ENCODE measurements at regions not wholly inside any gene's neighbourhood (a gene's known extent, or its start where the extent isn't known, plus 50 kb on each side); places are given as distances from the start of the nearest gene placed in this dataset.
"Not testable (repeated sequence)": the region's sequence is repeated elsewhere in the genome, so short reads cannot be mapped to it uniquely, and the experiment has no call there.

DNA sequence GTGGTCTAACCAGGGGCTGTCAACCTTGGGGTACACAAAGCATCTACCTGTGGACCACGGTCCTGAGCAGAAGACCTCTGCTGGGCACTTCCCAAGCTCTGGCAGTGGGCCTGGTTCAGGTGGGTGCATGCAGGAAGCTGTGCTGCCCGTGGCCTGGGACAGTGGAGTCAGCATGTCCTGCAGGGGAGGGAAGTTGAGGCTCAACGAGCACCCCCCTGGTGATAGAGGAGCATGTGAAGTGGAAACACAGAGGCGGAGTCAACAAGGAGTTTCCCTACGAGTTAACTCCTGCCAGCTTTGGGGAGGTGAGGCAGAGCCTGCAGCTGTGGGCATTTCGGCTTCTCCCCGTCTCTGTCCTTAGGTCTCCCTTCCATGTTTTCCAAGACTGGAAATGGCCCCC lies 67.5 kb upstream of the IRX2 start:
- TF ChIP-seq EP300 (IDR thresholded peaks at IDR 0.05; ENCODE audit: low read depth) (no peak), POLR2AphosphoS5 (IDR thresholded peaks at IDR 0.05) (no peak), POLR2A (IDR thresholded peaks at IDR 0.05) (no peak)
- TF ChIP-seq, protein P1, sequence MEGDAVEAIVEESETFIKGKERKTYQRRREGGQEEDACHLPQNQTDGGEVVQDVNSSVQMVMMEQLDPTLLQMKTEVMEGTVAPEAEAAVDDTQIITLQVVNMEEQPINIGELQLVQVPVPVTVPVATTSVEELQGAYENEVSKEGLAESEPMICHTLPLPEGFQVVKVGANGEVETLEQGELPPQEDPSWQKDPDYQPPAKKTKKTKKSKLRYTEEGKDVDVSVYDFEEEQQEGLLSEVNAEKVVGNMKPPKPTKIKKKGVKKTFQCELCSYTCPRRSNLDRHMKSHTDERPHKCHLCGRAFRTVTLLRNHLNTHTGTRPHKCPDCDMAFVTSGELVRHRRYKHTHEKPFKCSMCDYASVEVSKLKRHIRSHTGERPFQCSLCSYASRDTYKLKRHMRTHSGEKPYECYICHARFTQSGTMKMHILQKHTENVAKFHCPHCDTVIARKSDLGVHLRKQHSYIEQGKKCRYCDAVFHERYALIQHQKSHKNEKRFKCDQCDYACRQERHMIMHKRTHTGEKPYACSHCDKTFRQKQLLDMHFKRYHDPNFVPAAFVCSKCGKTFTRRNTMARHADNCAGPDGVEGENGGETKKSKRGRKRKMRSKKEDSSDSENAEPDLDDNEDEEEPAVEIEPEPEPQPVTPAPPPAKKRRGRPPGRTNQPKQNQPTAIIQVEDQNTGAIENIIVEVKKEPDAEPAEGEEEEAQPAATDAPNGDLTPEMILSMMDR (IDR thresholded peaks at IDR 0.05) = no peak
- no peaks in the 10 kb centered on the region for H3K36me3 ChIP-seq
- intact Hi-C loops (cut with DNase I; ENCODE audit: low total_unique reads) (no loop called here), in situ Hi-C loops (cut with MboI; ENCODE audit: low pct_ligation_motif_present in 1 of 4, low pct_unique_long_range_greater_than_20kb in 1 of 4, low sequenced_read_pairs in 3 of 4) (no loop called here)
- H3K4me1 ChIP-seq = no peaks in the 10 kb centered on the region
- H3K27ac ChIP-seq = no peak overlapping the region
- H3K4me3 ChIP-seq = no peak overlapping the region
- no peak for DNase-seq
- H3K9me3 ChIP-seq = no peaks in the 10 kb centered on the region
- WGBS, 2 donors (ENCODE audit: low coverage in 1 of 2) = 68% methylated on average over 7 of the region's 7 CpGs; no CpG with 5 or more reads in 1 of the 2 donors
- H3K27me3 ChIP-seq = no peaks in the 10 kb centered on the region

DNA sequence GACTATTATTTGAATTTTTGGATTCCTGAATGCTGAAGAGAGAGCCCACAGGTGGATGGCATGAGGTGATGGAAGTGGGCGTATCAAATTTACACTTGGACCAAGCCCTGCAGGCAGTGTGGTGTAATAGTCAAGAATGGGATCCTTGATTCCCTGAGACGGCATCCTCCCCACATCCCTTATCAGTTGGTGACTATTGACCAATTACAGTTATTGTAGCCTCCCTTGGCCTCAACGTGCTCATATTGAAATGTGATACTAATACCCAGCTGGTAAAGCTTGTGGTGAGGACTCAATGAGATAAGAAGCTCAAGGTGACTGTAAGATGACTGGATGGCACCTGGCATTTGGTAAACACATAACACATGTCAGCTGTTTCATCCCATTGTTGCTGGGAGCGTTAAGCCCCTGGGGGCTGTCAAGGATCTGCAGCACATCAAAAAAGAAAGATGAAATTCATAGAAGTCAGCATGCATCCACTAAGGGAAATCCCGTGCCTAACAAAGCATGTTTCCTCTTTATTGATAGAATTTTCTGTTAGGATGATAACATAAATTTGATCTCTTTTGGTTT lies 65.6 kb upstream of the IRX2 start:
- Histone ChIP-seq H3K27me3 (no peaks in the 10 kb centered on the region), H3K27ac (no peak overlapping the region), H3K36me3 (no peaks in the 10 kb centered on the region), H3K4me3 (no peak overlapping the region), H3K9me3 (no peaks in the 10 kb centered on the region), H3K4me1 (no peaks in the 10 kb centered on the region)
- intact Hi-C loops (cut with DNase I; ENCODE audit: low total_unique reads) = no loop called here
- TF ChIP-seq POLR2AphosphoS5 (IDR thresholded peaks at IDR 0.05) (no peak), EP300 (IDR thresholded peaks at IDR 0.05; ENCODE audit: low read depth) (no peak), POLR2A (IDR thresholded peaks at IDR 0.05) (no peak)
- TF ChIP-seq, protein P1 (IDR thresholded peaks at IDR 0.05) = no peak
- WGBS, 2 donors (ENCODE audit: low coverage in 1 of 2) = 64 to 71% methylated on average over 3 to 5 of the region's 5 CpGs
- in situ Hi-C loops (cut with MboI; ENCODE audit: low pct_ligation_motif_present in 1 of 4, low pct_unique_long_range_greater_than_20kb in 1 of 4, low sequenced_read_pairs in 3 of 4) = no loop called here
- no peak for DNase-seq

DNA sequence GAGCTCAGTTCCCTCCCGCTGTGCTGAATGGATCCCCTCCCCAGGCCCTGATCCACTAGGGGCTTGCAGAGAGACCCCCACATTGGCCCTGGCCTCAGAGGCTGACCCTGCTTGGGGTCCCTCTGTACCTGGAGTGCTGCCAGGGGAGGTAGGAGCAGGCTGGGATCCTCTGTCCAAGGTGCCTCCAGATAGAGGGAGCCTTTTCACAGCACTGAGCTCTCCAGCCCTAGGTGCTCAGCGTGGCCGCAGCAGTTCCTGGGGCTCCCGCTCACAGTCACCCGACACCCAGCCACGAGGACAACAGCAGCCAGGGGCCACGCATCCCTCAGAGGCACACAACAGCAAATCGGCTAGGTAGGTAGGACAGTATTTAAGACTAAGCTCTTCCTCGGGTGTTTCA lies 62.2 kb upstream of the IRX2 start:
- Histone ChIP-seq H3K27me3 (no peaks in the 10 kb centered on the region), H3K36me3 (no peaks in the 10 kb centered on the region), H3K27ac (no peak overlapping the region), H3K4me1 (no peaks in the 10 kb centered on the region), H3K4me3 (no peak overlapping the region), H3K9me3 (no peaks in the 10 kb centered on the region)
- TF ChIP-seq EP300 (IDR thresholded peaks at IDR 0.05; ENCODE audit: low read depth) (no peak), POLR2AphosphoS5 (IDR thresholded peaks at IDR 0.05) (no peak), POLR2A (IDR thresholded peaks at IDR 0.05) (no peak)
- TF ChIP-seq, protein P1 (IDR thresholded peaks at IDR 0.05) = no peak
- 56% methylated on average over 9 of the region's 9 CpGs; no CpG with 5 or more reads in 1 of the 2 donors for WGBS, 2 donors (ENCODE audit: low coverage in 1 of 2)
- in situ Hi-C loops (cut with MboI; ENCODE audit: low pct_ligation_motif_present in 1 of 4, low pct_unique_long_range_greater_than_20kb in 1 of 4, low sequenced_read_pairs in 3 of 4) = no loop called here
- DNase-seq = no peak
- intact Hi-C loops (cut with DNase I; ENCODE audit: low total_unique reads) = no loop called here

DNA sequence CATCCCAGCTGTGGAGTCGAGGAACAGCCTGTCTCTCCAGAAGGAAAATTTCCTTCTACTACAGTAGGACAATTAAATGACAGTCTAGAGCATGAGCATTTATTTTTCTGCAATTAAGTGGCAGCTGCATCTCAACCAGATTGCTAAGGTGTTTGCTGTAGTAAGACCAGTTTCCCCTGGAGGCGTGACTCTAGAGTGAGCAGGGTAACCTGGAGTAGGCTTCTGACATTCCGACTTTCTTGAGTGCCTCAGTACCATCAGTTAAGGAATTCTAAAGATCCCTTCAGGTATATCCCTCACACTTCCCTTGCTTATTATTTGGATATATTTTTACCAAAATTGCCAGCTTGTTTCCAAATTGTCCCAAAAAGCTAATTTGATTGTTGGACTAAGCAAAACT lies 59.2 kb upstream of the IRX2 start:
- in situ Hi-C loops (cut with MboI; ENCODE audit: low pct_ligation_motif_present in 1 of 4, low pct_unique_long_range_greater_than_20kb in 1 of 4, low sequenced_read_pairs in 3 of 4) = no loop called here
- intact Hi-C loops (cut with DNase I; ENCODE audit: low total_unique reads) = no loop called here
- WGBS, 2 donors (ENCODE audit: low coverage in 1 of 2) = 80 to 81% methylated on average over 1 to 3 of the region's 3 CpGs

DNA sequence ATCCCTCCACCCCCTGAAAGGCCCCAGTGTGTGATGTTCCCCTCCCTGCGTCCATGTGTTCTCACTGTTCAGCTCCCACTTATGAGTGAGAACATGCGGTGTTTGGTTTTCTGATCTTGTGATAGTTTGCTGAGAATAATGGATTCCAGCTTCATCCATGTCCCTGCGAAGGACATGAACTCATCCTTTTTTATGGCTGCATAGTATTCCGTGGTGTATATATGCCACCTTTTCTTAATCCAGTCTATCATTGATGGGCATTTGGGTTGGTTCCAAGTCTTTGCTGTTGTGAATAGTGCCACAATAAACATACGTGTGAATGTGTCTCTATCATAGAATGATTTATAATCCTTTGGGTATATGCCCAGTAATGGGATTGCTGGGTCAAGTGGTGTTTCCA lies 55.8 kb upstream of the IRX2 start:
- intact Hi-C loops (cut with DNase I; ENCODE audit: low total_unique reads); H3K27me3 ChIP-seq; H3K4me1 ChIP-seq; H3K4me3 ChIP-seq; H3K9me3 ChIP-seq; in situ Hi-C loops (cut with MboI; ENCODE audit: low pct_ligation_motif_present in 1 of 4, low pct_unique_long_range_greater_than_20kb in 1 of 4, low sequenced_read_pairs in 3 of 4); DNase-seq; H3K27ac ChIP-seq; H3K36me3 ChIP-seq: not testable (repeated sequence)
- WGBS, 2 donors (ENCODE audit: low coverage in 1 of 2) = 60% methylated on average over 4 to 5 of the region's 5 CpGs

More for the DNA sequence above, 59.2 kb upstream of the IRX2 start:
- no peaks in the 10 kb centered on the region for H3K36me3 ChIP-seq
- no peak overlapping the region for H3K27ac ChIP-seq
- H3K27me3 ChIP-seq = no peaks in the 10 kb centered on the region
- H3K4me3 ChIP-seq = no peak overlapping the region
- TF ChIP-seq POLR2AphosphoS5 (IDR thresholded peaks at IDR 0.05) (no peak), EP300 (IDR thresholded peaks at IDR 0.05; ENCODE audit: low read depth) (no peak), POLR2A (IDR thresholded peaks at IDR 0.05) (no peak)
- TF ChIP-seq, protein P1 (IDR thresholded peaks at IDR 0.05) = no peak
- no peaks in the 10 kb centered on the region for H3K4me1 ChIP-seq
- H3K9me3 ChIP-seq = no peaks in the 10 kb centered on the region
- DNase-seq = no peak

All from transverse colon (tissue), 4 donors.